OCI-LY7 (cell line): ENCODE measurements at regions not wholly inside any gene's neighbourhood (a gene's known extent, or its start where the extent isn't known, plus 50 kb on each side); places are given as distances from the start of the nearest gene placed in this dataset.

Source experiments
- BruUV-seq: library from RNA; stranded (reverse); fragments of 400-500 nt; replicated peaks from 2 replicates; lab custom pipeline; 2021; lab: Mats Ljungman, UMichigan
- CTCF ChIA-PET: fragments of 300-600 bp; sonication (Branson Sonifier 250); formaldehyde crosslinking; loops from one replicate; lab custom pipeline; 2022; ENCODE audit warnings: antibody characterized with exemption; ENCODE audit not compliant: unreplicated experiment; lab: Charles Lee
- POLR2A ChIA-PET: fragments of 300-600 bp; sonication (Branson Sonifier 250); formaldehyde crosslinking; loops from one replicate; lab custom pipeline; 2022; ENCODE audit warnings: antibody characterized with exemption; lab: Charles Lee
- DNase-seq: peaks from one replicate; pipeline ENCODE4 v3.0.0-alpha.2; 2015; ENCODE audit warnings: low spot score
- H2AFZ ChIP-seq: fragments of 200-600 bp; sonication (generic), shearing (Covaris generic); 2 replicates; pipeline ENCODE4 v1.6.1; 2014; ENCODE audit warnings: mild to moderate bottlenecking, antibody characterized with exemption, low read length, moderate library complexity
- H3K27ac ChIP-seq: fragments of 200-600 bp; sonication (generic); 2 replicates; pipeline ENCODE4 v1.5.1; 2014; ENCODE audit warnings: mixed run types, low read depth, mild to moderate bottlenecking, moderate library complexity, low read length, inconsistent platforms; ENCODE audit not compliant: poor library complexity, severe bottlenecking
- H3K36me3 ChIP-seq: fragments of 200-600 bp; sonication (generic); 2 replicates; pipeline ENCODE4 v1.6.1; 2014; ENCODE audit warnings: mild to moderate bottlenecking, antibody characterized with exemption, low read length, moderate library complexity, mixed read lengths; ENCODE audit not compliant: insufficient read depth
- H3K4me1 ChIP-seq: fragments of 200-600 bp; sonication (generic); 2 replicates; pipeline ENCODE4 v1.5.1; 2014; ENCODE audit warnings: mild to moderate bottlenecking, low read length; ENCODE audit not compliant: insufficient read depth, poor library complexity, severe bottlenecking
- H3K4me2 ChIP-seq: fragments of 200-600 bp; sonication (generic); 2 replicates; pipeline ENCODE4 v1.6.1; 2014; ENCODE audit warnings: mild to moderate bottlenecking, low read length
- H3K4me3 ChIP-seq: fragments of 200-600 bp; sonication (generic); 2 replicates; pipeline ENCODE4 v1.5.1; 2014; ENCODE audit warnings: mild to moderate bottlenecking, low read depth, low read length; ENCODE audit not compliant: poor library complexity, severe bottlenecking
- H3K79me2 ChIP-seq: fragments of 200-600 bp; sonication (generic); 2 replicates; pipeline ENCODE4 v1.6.1; 2016; ENCODE audit warnings: low read depth, mild to moderate bottlenecking, low read length, moderate library complexity, mixed read lengths; ENCODE audit not compliant: insufficient read depth
- H3K9me2 ChIP-seq: fragments of 200-600 bp; sonication (generic); 2 replicates; pipeline ENCODE4 v1.6.1; 2016; ENCODE audit warnings: mild to moderate bottlenecking, low read length, mixed read lengths; ENCODE audit not compliant: insufficient read depth
- H3K9me3 ChIP-seq: fragments of 200-600 bp; sonication (generic); 2 replicates; pipeline ENCODE4 v1.6.1; 2014; ENCODE audit warnings: mild to moderate bottlenecking, mixed run types, low read length, mixed read lengths
- H4K20me1 ChIP-seq: fragments of 200-600 bp; sonication (generic); 2 replicates; pipeline ENCODE4 v1.6.1; 2014; ENCODE audit warnings: mild to moderate bottlenecking, antibody characterized with exemption, low read length, moderate library complexity, mixed read lengths; ENCODE audit not compliant: insufficient read depth
- EZH2phosphoT487 ChIP-seq: fragments of 200-600 bp; sonication (generic); IDR thresholded peaks from 2 replicates; pipeline ENCODE4 v1.6.1; 2018; ENCODE audit warnings: low read depth, borderline replicate concordance, mild to moderate bottlenecking, mixed run types, antibody characterized with exemption, low read length, moderate library complexity, mixed read lengths
- intact Hi-C: fragments of 100-400 bp; cut with micrococcal nuclease; formaldehyde crosslinking; loops from one replicate; pipeline ENCODE4 v1.10.0; 2022; ENCODE audit not compliant: unreplicated experiment
- TF ChIP-seq, protein P1 (sequence below): fragments of 200-600 bp; sonication (generic); conservative IDR thresholded peaks from 2 replicates; pipeline ENCODE4 v1.5.1; 2014; ENCODE audit warnings: mild to moderate bottlenecking, antibody characterized with exemption, low read length, moderate library complexity, mixed read lengths

DNA sequence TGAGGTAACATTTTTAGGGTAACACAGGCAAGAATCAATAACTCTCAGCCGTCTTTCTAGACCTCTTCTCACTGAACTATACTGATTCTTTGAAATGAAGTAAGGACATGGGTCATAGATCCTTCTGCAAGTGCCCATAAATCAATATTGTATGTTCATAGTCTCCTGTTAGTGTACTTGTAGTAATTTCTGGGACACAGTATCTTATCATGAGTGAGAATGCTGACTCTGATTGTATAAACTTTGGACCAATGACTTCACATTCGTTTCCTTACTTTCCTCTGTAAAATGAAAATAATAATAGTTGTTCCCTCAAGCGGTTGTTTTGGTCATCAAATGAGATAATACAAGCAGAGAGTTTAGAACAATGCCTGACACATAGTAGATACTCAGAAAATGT lies 777.1 kb upstream of the GOLIM4 start:
- BruUV-seq = no TSS peak
- intact Hi-C loops = no loop called here
- Histone ChIP-seq H3K4me1 (no peaks in the 10 kb centered on the region), H3K9me2 (no peaks in the 10 kb centered on the region), H3K4me3 (no peak overlapping the region), H2AFZ (no peak overlapping the region), H3K36me3 (no peaks in the 10 kb centered on the region), H4K20me1 (no peaks in the 10 kb centered on the region), H3K4me2 (no peak overlapping the region), H3K9me3 (no peaks in the 10 kb centered on the region), H3K27ac (no peak overlapping the region), H3K79me2 (no peaks in the 10 kb centered on the region)
- no peak for DNase-seq
- CTCF ChIA-PET = no interaction called here
- POLR2A ChIA-PET = no interaction called here
- TF ChIP-seq, protein P1, sequence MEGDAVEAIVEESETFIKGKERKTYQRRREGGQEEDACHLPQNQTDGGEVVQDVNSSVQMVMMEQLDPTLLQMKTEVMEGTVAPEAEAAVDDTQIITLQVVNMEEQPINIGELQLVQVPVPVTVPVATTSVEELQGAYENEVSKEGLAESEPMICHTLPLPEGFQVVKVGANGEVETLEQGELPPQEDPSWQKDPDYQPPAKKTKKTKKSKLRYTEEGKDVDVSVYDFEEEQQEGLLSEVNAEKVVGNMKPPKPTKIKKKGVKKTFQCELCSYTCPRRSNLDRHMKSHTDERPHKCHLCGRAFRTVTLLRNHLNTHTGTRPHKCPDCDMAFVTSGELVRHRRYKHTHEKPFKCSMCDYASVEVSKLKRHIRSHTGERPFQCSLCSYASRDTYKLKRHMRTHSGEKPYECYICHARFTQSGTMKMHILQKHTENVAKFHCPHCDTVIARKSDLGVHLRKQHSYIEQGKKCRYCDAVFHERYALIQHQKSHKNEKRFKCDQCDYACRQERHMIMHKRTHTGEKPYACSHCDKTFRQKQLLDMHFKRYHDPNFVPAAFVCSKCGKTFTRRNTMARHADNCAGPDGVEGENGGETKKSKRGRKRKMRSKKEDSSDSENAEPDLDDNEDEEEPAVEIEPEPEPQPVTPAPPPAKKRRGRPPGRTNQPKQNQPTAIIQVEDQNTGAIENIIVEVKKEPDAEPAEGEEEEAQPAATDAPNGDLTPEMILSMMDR = no peak
- TF ChIP-seq EZH2phosphoT487 = no peak

- no peak for TF ChIP-seq EZH2phosphoT487
- TF ChIP-seq, protein P1 = no peak
- no peaks in the 10 kb centered on the region for H3K4me1 ChIP-seq
- H4K20me1 ChIP-seq = no peaks in the 10 kb centered on the region
- ChIA-PET CTCF (no interaction called here), POLR2A (no interaction called here)
- no peak overlapping the region for H3K4me3 ChIP-seq
- H3K9me2 ChIP-seq = no peaks in the 10 kb centered on the region
- BruUV-seq = no TSS peak
- no peaks in the 10 kb centered on the region for H3K79me2 ChIP-seq
- no peaks in the 10 kb centered on the region for H3K9me3 ChIP-seq
- H3K36me3 ChIP-seq = no peaks in the 10 kb centered on the region
- intact Hi-C loops = no loop called here
- no peak overlapping the region for H3K27ac ChIP-seq
- no peak for DNase-seq
- no peak overlapping the region for H3K4me2 ChIP-seq
- no peak overlapping the region for H2AFZ ChIP-seq
Measured at GRCh38 chr3:168870892-168871291, 775.2 kb upstream of the GOLIM4 start.

DNA sequence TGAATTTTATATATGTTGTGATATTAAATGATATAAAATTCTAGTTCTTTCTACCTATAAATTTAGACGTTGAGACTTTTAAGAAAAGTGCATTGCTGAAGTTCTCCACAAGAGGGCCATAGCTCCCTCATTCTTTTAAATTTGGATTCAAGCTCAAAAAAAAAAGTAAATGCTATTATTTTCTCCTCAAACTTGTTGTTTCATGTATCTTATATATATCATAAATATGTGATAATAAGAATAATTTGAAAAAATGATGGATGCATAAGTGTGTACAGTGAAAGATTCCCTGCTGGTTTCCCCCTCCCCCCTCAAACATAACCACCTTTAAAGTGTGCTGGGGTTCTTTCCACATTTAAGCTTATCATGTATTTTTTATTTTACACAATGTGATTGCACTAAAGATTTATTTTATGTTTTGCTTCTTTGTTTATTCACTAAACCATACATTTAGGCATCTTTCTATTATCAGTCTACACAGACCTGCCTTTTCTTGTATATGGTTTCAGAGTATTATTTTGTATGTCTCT lies 769.4 kb upstream of the GOLIM4 start:
- no peaks in the 10 kb centered on the region for H4K20me1 ChIP-seq
- ChIA-PET POLR2A (interaction anchor here (0.9 to 1.0 kb wide), 2 partner anchors 57 to 647 kb away, joined by 3 read pairs; no protein-coding TSS in a partner anchor), CTCF (no interaction called here)
- intact Hi-C loops = no loop called here
- H3K4me3 ChIP-seq = no peak overlapping the region
- no peaks in the 10 kb centered on the region for H3K36me3 ChIP-seq
- H2AFZ ChIP-seq = no peak overlapping the region
- H3K27ac ChIP-seq = no peak overlapping the region
- H3K4me1 ChIP-seq = no peaks in the 10 kb centered on the region
- H3K9me3 ChIP-seq = no peaks in the 10 kb centered on the region
- no peak for TF ChIP-seq EZH2phosphoT487
- TF ChIP-seq, protein P1 = peak; percentile 86
- BruUV-seq = no TSS peak
- peak; percentile 16 for DNase-seq
- no peak overlapping the region for H3K4me2 ChIP-seq
- H3K9me2 ChIP-seq = no peaks in the 10 kb centered on the region
- H3K79me2 ChIP-seq = no peaks in the 10 kb centered on the region
